SK-N-MC (cell line): ENCODE measurements at regions not wholly inside any gene's neighbourhood (a gene's known extent, or its start where the extent isn't known, plus 50 kb on each side); places are given as distances from the start of the nearest gene placed in this dataset.

Experiments used
- EZH2 ChIP-seq: fragments of 200-600 bp; sonication (generic); IDR thresholded peaks from one replicate; pipeline ENCODE4 v1.6.1; 2017; ENCODE audit warnings: antibody characterized with exemption
- FOXP2 ChIP-seq: optimal IDR thresholded peaks from 2 replicates; pipeline ENCODE3; 2011; ENCODE audit warnings: mild to moderate bottlenecking, moderate library complexity; ENCODE audit not compliant: insufficient read depth; ENCODE audit errors: extremely low read length, control extremely low read depth
- POLR2AphosphoS5 ChIP-seq: IDR thresholded peaks from 2 replicates; pipeline ENCODE4 v1.6.1; 2012; ENCODE audit warnings: mild to moderate bottlenecking, low read depth, low read length, borderline replicate concordance

DNA sequence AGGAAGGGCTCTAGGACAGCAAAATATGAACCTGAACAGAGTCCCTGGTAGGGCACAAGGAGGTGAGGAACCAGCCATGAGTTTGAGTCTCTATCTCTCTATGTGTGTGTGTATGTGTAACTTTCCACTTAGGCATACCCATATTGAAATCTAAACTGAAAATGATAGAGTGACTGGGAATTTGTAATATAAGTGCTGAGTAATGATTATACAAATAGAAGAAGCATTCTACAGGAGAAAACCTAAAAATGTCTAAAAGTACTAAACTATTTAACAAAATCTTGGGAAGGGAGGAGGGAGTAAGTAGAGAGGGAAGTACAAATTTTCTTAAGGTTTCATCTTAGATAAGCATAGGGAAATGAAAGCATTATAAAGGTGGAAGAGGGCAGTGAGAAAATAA lies 97.1 kb upstream of the ZC3H12C start:
- no peak for TF ChIP-seq EZH2
- TF ChIP-seq POLR2AphosphoS5: no peak
- no peak for TF ChIP-seq FOXP2
